ENCODE measurements at regions not wholly inside any gene's neighbourhood (a gene's known extent, or its start where the extent isn't known, plus 50 kb on each side); places are given as distances from the start of the nearest gene placed in this dataset.

DNA sequence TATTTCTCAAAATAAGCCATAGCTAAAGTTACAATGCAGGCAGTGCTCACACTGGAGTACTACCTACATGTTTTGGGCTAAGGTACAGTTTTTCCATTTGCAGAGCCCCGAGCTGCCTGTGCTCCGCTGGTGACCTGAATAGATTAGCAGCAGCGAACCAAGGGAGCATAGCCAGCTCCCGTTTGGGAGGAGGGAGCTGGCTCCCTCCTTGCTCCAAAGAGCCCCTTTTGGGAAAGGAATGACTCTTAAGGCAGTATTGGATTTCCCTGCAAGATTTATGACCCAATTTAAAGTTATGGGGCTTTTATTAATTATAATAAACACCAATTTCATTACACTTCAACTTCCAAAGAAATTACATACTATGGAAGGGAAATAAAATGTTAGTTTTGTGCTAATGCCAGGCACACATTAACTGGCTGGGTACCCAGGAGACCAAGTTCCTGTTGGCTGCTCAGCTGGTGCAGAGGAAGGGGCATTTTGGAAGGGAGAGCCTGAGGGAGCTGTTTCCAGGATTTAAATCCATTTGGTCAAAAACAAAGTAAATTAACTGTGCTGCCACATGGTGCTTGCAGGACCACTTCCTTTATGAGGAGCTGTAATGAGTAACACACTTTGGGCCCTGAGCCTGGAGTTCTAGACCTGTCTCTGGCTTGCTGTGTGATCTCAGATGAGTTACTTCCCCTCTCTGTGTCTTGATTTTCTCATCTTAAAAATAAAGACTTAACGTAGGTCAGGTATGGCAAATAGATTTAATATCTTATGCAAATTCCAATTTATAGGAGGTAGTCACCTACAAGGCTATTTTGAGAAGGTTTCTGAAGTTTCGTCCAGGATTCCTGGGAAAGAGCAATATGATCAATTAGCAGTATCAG, 362.1 kb upstream of the CCL2 start:
- TF ChIP-seq CTCF (IDR thresholded peaks at IDR 0.05) (no peak), POLR2A (IDR thresholded peaks at IDR 0.05) (no peak)
